Type B pancreatic cell (in vitro differentiated cells): ENCODE measurements at regions not wholly inside any gene's neighbourhood (a gene's known extent, or its start where the extent isn't known, plus 50 kb on each side); places are given as distances from the start of the nearest gene placed in this dataset.

Source experiments
- DNase-seq: peaks from one replicate; pipeline ENCODE4 v3.0.0; 2021; ENCODE audit warnings: mixed read lengths; ENCODE audit not compliant: unreplicated experiment; ENCODE audit errors: extremely low spot score
- H3K27ac Mint-ChIP-seq: 2 replicates; pipeline ENCODE4 v1.8.0; 2021; ENCODE audit warnings: mild to moderate bottlenecking, mixed read lengths
- H3K27me3 Mint-ChIP-seq: 2 replicates; pipeline ENCODE4 v1.8.0; 2021; ENCODE audit warnings: mixed read lengths
- H3K36me3 Mint-ChIP-seq: 2 replicates; pipeline ENCODE4 v1.8.0; 2021; ENCODE audit warnings: mixed read lengths
- H3K4me1 Mint-ChIP-seq: one replicate; pipeline ENCODE4 v1.8.0; 2021; ENCODE audit warnings: mixed read lengths; ENCODE audit not compliant: unreplicated experiment
- H3K4me3 Mint-ChIP-seq: 2 replicates; pipeline ENCODE4 v1.8.0; 2021; ENCODE audit warnings: mild to moderate bottlenecking, mixed read lengths
- H3K9me3 Mint-ChIP-seq: 2 replicates; pipeline ENCODE4 v1.8.0; 2021; ENCODE audit warnings: mixed read lengths
- CTCF ChIP-seq: fragments of 200-600 bp; sonication (generic); conservative IDR thresholded peaks from 2 replicates; pipeline ENCODE4 v1.5.0; 2021; ENCODE audit warnings: antibody characterized with exemption, mild to moderate bottlenecking

DNA sequence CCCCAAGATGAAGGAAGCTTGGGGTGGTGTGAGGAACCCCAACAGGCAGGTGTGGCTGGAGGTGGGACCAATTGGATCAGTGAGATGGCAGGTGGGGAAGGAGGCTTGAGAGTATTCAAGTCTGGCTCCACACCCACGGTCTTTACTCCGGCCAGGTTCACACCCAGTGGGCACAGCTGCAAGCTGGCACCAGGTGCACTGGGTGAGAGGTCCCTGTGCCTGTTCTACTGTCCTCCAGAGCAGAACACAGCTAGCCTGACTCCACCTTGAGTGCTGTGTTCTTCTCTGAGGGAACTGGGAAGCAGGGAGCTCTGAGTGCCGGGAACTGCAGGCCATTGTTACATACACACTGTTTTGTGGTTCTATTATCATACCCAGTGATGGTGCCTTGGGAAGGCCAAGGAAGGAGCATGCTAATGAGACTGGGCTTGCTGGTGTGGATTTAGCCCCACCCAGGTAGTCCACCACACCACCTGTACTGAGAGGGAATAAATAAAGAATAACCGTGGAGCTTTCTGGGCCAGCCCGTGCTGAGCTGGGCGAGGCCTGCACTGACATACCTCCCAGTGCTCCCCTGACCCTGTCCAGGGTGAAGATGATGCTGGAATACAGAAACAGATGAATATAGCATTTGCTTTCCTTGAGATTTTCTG is 93.4 kb downstream of the ABHD5 start:
- H3K9me3 Mint-ChIP-seq: no peaks in the 10 kb centered on the region
- H3K27me3 Mint-ChIP-seq: peaks cover 23% of the 10 kb centered on the region
- H3K4me1 Mint-ChIP-seq: no peaks in the 10 kb centered on the region
- DNase-seq: no peak
- no peak overlapping the region for H3K27ac Mint-ChIP-seq
- TF ChIP-seq CTCF: no peak
- H3K4me3 Mint-ChIP-seq: no peak overlapping the region
- no peaks in the 10 kb centered on the region for H3K36me3 Mint-ChIP-seq

DNA sequence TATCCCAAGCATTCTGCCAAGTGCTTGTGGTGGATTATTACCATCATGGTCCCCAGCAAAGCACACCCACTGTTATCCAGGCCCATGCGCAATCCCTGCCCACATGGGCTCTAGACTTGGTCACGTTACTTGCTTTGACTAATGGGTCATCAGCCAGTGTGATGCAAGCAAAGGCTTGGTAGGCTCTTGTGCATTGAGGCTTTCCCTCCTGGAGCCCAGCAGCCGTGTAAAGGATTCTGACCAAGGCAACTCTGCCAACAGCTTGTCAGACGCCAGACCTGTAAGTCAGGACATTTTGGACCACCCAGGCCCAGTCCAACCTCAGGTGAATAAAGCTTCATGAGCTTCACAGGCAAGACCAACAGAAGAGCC is 93.9 kb downstream of the ABHD5 start:
- DNase-seq: no peak
- Mint-ChIP-seq H3K27ac (no peak overlapping the region), H3K9me3 (no peaks in the 10 kb centered on the region), H3K4me1 (no peaks in the 10 kb centered on the region), H3K27me3 (peaks cover 24% of the 10 kb centered on the region), H3K36me3 (no peaks in the 10 kb centered on the region), H3K4me3 (no peak overlapping the region)
- TF ChIP-seq CTCF: no peak

- no peaks in the 10 kb centered on the region for H3K36me3 Mint-ChIP-seq
- H3K27ac Mint-ChIP-seq: no peak overlapping the region
- no peaks in the 10 kb centered on the region for H3K4me1 Mint-ChIP-seq
- H3K9me3 Mint-ChIP-seq: no peaks in the 10 kb centered on the region
- no peak for DNase-seq
- H3K27me3 Mint-ChIP-seq: peaks cover 33% of the 10 kb centered on the region
- TF ChIP-seq CTCF: no peak
- H3K4me3 Mint-ChIP-seq: no peak overlapping the region
Measured at GRCh38 chr3:43785551-43785950, 94.8 kb downstream of the ABHD5 start.

DNA sequence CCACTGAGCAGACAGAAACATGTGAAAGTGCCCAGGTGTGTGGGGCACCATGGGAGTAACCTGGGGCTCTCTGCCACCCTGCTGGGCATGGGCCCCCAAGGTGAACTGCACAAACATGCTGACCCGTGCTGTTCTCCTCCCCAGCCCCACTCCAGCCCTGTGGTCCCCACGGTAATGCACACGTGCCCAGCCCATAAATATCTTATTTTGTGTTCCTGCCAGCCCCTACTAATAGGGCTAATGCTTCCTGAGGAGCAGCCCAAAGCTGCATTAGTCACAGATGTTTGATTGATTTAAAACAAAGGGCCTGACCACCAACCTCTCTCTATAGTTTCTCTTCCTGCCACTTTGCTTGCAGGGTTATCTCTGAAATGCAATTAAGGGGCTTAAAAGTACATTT is 95.4 kb downstream of the ABHD5 start:
- no peaks in the 10 kb centered on the region for H3K9me3 Mint-ChIP-seq
- no peak overlapping the region for H3K4me3 Mint-ChIP-seq
- DNase-seq: no peak
- H3K27me3 Mint-ChIP-seq: peaks cover 38% of the 10 kb centered on the region
- H3K4me1 Mint-ChIP-seq: no peaks in the 10 kb centered on the region
- no peak for TF ChIP-seq CTCF
- H3K27ac Mint-ChIP-seq: no peak overlapping the region
- H3K36me3 Mint-ChIP-seq: no peaks in the 10 kb centered on the region

GRCh38 chr3:43786526-43787305 is 96.0 kb downstream of the ABHD5 start:
- no peaks in the 10 kb centered on the region for H3K36me3 Mint-ChIP-seq
- no peaks in the 10 kb centered on the region for H3K4me1 Mint-ChIP-seq
- H3K4me3 Mint-ChIP-seq: no peak overlapping the region
- H3K27me3 Mint-ChIP-seq: peaks cover 45% of the 10 kb centered on the region
- TF ChIP-seq CTCF: no peak
- H3K27ac Mint-ChIP-seq: no peak overlapping the region
- no peak for DNase-seq
- no peaks in the 10 kb centered on the region for H3K9me3 Mint-ChIP-seq
